Mesodermal cell (in vitro differentiated cells): ENCODE measurements at regions not wholly inside any gene's neighbourhood (a gene's known extent, or its start where the extent isn't known, plus 50 kb on each side); places are given as distances from the start of the nearest gene placed in this dataset.

Experiments
- H3K27ac ChIP-seq: 2 replicates; pipeline ENCODE4 v1.7.0; 2013; ENCODE audit warnings: mild to moderate bottlenecking, low read depth, low read length, moderate library complexity; ENCODE audit not compliant: severe bottlenecking
- H3K36me3 ChIP-seq: 2 replicates; pipeline ENCODE4 v1.7.1; 2013; ENCODE audit warnings: mild to moderate bottlenecking, low read length, moderate library complexity; ENCODE audit not compliant: control insufficient read depth, insufficient read depth
- H3K4me1 ChIP-seq: one replicate; pipeline ENCODE4 v1.7.1; 2013; ENCODE audit warnings: mild to moderate bottlenecking, low read length; ENCODE audit not compliant: insufficient read depth, control insufficient read depth, poor library complexity, severe bottlenecking
- H3K4me3 ChIP-seq: 2 replicates; pipeline ENCODE4 v1.7.0; 2013; ENCODE audit warnings: low read length, control low read depth, mild to moderate bottlenecking; ENCODE audit not compliant: insufficient read depth, poor library complexity, severe bottlenecking; ENCODE audit errors: extremely low read depth
- H3K9me3 ChIP-seq: 2 replicates; pipeline ENCODE4 v1.7.1; 2013; ENCODE audit warnings: mild to moderate bottlenecking, low read length, moderate library complexity; ENCODE audit not compliant: control insufficient read depth
- WGBS, 2 experiments: methylation state at CpG; one replicate each; pipeline ENCODE4 v1.1.5; 2013; ENCODE audit warnings: missing lambda C conversion rate in 2 of 2; ENCODE audit not compliant: insufficient coverage in 2 of 2; 5-methylcytosine and 5-hydroxymethylcytosine counted together

DNA sequence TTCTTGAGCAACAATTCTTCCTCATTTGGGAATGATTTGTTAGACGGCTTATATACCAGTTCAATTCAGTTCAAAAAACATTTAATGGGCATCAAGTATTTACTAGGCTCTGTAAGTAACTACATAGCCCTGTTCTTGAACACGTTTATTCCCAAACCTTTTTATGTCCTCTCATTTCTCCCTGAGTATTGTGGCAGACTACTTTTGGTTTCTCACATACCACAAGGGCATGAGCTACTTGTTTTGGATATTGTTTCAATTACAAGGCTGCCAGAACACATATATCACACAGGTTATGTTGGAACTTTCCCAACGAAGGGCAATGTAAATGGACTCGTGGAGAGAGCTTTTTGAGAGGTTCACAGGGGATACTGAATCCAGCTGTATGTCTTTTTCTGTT lies 363.8 kb upstream of the NAALADL2 start:
- whole genome bisulfite sequencing, 2 experiments: 80% methylated on average over 2 of the region's 4 CpGs; no CpG with 5 or more reads in 1 of the 2 experiments
- H3K36me3 ChIP-seq: no peaks in the 10 kb centered on the region
- H3K27ac ChIP-seq: no peak overlapping the region
- no peak overlapping the region for H3K4me3 ChIP-seq
- no peaks in the 10 kb centered on the region for H3K9me3 ChIP-seq
- no peaks in the 10 kb centered on the region for H3K4me1 ChIP-seq

DNA sequence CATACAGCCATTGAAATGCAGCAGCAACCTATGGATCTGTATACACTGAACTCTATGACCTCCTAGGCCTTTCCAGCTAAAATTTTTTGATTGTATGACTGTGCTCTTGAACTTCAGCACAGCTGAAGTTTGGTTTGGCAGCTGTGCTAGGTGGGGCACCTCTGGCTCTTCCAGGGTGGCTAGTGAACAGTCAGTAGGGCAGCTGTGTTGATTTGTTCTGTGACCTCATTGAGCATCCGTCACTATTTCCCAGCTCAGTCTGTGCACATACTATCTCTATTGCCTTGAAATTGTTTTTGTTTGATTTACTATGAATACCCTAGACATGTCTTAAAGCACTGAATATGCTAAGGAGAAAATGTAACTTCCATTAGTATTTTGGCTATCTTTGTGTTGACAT lies 363.2 kb upstream of the NAALADL2 start:
- WGBS, 2 experiments: no CpG with 5 or more reads among the region's 1 CpG
- Histone ChIP-seq H3K9me3 (no peaks in the 10 kb centered on the region), H3K4me3 (no peak overlapping the region), H3K27ac (no peak overlapping the region), H3K4me1 (no peaks in the 10 kb centered on the region), H3K36me3 (no peaks in the 10 kb centered on the region)

DNA sequence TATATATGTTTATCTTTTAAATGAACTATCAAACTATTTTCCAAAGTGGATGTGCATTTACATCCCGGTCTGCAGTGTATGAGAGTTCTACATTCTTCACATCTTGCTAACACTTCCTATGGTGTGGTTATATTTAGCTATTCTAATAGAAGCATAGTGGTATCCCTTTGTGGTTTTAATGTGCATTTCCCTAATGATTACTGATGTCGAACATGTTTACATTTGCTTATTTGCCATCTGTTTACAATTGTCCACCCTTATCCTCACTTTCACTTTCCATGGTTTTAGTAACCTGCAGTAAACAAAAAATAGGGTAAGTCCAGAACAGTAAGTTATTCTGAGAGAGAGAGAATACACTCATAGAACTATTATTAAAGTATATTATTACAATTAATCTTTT lies 360.5 kb upstream of the NAALADL2 start:
- no peak overlapping the region for H3K4me3 ChIP-seq
- no peaks in the 10 kb centered on the region for H3K4me1 ChIP-seq
- no CpG with 5 or more reads among the region's 2 CpGs for whole genome bisulfite sequencing, 2 experiments
- H3K9me3 ChIP-seq: no peaks in the 10 kb centered on the region
- no peak overlapping the region for H3K27ac ChIP-seq
- no peaks in the 10 kb centered on the region for H3K36me3 ChIP-seq

DNA sequence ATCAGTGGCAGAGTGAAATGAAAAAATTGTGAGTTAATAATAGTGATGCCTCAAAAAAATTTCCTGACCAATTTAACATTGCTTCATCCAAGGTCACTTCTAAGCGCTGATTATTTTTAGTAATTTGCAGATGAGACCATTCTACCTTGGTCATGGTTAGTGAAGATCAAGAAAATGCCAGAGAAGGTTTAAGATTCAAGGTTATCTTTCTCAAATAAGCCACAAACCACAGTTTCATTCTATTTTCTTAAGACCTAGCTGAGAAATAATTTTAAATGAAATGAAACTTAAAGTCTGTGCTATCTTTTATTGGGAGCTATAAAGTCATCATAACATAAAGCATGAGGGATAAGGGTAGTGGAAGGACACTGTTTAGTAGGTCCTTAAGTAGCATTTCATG lies 353.9 kb upstream of the NAALADL2 start:
- WGBS, 2 experiments: no CpG with 5 or more reads among the region's 1 CpG
- H3K36me3 ChIP-seq: no peaks in the 10 kb centered on the region

DNA sequence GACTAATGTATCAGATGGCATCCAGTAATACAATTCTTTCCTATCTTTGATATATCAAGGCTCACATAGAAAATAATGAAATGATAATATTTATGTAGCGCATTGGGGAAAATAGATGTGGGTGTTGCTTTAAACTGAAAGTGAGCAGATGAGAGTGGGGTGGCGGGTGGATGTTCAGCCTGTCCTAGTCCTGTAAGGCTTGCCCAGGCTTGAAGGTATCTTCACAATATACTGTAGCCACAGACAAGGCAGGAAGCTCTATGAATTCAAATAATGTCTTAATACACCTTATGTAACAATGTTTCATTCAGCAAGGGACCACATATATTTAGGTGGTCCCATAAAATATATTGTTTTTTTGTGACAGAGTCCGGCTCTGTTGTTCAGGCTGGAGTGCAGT lies 334.9 kb upstream of the NAALADL2 start:
- WGBS, 2 experiments: 84% methylated on average over 2 of the region's 3 CpGs; no CpG with 5 or more reads in 1 of the 2 experiments
- H3K4me3 ChIP-seq: no peak overlapping the region
- H3K27ac ChIP-seq: no peak overlapping the region
- no peaks in the 10 kb centered on the region for H3K4me1 ChIP-seq
- no peaks in the 10 kb centered on the region for H3K9me3 ChIP-seq
- H3K36me3 ChIP-seq: no peaks in the 10 kb centered on the region

More for the DNA sequence above, 353.9 kb upstream of the NAALADL2 start:
- Histone ChIP-seq H3K9me3 (no peaks in the 10 kb centered on the region), H3K27ac (no peak overlapping the region), H3K4me3 (no peak overlapping the region), H3K4me1 (no peaks in the 10 kb centered on the region)

DNA sequence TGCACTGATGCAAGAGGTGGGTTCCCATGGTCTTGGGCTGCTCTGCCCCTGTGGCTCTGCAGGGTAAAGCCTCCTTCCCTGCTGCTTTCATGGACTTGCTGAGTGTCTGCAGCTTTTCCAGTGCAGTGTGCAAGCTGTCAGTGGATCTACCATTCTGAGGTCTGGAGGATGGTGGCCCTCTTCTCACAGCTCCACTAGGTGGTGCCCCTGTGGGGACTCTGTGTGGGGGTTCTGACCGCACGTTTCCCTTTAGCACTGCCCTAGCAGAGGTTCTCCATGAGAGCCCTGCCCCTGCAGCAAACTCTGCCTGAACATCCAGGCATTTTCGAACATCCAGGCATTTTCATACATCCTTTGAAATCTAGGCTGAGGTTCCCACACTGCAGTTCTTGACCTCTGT lies 329.8 kb upstream of the NAALADL2 start:
- WGBS, 2 experiments: 88 to 94% methylated on average over 3 of the region's 3 CpGs
- Histone ChIP-seq H3K36me3 (no peaks in the 10 kb centered on the region), H3K27ac (no peak overlapping the region), H3K9me3 (no peaks in the 10 kb centered on the region), H3K4me1 (no peaks in the 10 kb centered on the region), H3K4me3 (no peak overlapping the region)

DNA sequence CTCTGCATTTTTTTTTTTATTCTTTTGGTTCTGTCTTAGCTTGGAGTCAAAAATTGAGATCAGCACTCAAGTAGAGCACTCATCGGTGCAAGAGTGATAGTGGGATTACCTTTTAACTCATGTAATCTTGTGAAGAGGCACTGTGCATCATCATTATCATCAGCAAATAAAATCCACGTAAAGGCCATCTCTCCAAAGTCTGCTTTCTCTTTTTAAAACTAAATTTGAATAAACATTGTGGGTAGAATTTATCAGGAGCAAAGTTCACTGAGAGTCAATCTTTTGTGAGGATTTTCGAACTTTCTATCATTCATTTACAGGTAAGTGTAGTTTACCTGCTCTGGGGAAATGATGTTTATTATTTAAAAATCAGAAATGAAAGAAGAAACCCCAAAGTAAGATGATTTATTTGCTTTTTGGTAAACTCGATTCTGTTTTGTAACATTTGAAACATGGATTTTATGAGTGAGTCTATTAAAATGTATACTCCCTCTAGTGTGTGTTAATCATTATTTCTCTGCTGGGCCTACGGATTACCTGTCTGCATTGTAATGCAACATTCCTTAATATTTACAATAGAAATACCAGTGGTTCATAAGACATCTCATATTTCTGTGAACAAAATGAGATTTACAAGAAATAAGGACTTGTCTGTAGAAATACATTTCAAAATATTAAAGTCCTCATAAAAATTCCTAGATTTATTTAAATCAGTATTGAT lies 327.7 kb upstream of the NAALADL2 start:
- WGBS, 2 experiments: 100% methylated on average over 1 of the region's 5 CpGs; no CpG with 5 or more reads in 1 of the 2 experiments
- no peak overlapping the region for H3K4me3 ChIP-seq
- H3K9me3 ChIP-seq: no peaks in the 10 kb centered on the region
- no peaks in the 10 kb centered on the region for H3K4me1 ChIP-seq
- no peaks in the 10 kb centered on the region for H3K36me3 ChIP-seq
- H3K27ac ChIP-seq: no peak overlapping the region

DNA sequence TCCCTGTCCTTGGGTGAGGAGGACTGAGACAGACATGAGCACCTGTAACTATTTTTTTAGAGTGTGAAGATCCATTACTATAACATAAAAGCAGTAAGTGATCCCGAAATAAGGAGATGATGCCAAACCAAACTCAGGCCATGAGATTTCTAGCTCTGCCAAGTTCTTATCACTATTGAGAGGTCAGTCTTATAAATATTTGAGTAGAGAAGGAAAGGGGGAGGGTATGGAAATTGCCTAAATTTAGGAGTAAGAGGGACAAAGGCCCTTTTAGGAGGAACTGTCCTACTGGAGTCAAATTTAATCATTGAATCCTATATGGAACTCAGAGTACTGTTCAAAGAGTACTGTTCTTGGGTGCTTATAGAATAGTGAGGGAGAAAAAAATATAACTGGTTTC lies 326.9 kb upstream of the NAALADL2 start:
- no CpG with 5 or more reads among the region's 1 CpG for WGBS, 2 experiments

DNA sequence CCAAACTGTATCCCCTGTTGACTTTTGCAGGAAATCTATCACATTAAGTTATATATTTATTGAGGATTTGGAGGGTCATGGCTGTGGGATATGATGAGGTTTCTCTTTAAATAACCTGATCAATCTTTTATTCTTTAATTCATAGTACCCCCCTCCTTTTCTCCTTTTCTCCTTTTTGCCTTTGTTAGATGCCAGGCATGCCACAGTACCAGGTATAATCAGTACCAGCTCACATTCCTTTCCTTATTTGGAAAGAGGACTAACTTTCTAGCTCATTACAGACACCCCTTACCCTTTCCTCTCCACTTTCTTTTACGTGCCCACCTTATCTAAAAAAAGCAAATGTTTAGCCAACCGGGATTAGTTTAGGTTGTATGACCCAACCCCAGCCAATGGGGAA lies 326.4 kb upstream of the NAALADL2 start:
- no peaks in the 10 kb centered on the region for H3K36me3 ChIP-seq
- no peak overlapping the region for H3K4me3 ChIP-seq
- no CpG with 5 or more reads among the region's 2 CpGs for WGBS, 2 experiments
- H3K9me3 ChIP-seq: no peaks in the 10 kb centered on the region
- H3K4me1 ChIP-seq: no peaks in the 10 kb centered on the region
- no peak overlapping the region for H3K27ac ChIP-seq

More for the DNA sequence above, 326.9 kb upstream of the NAALADL2 start:
- Histone ChIP-seq H3K4me3 (no peak overlapping the region), H3K4me1 (no peaks in the 10 kb centered on the region), H3K9me3 (no peaks in the 10 kb centered on the region), H3K27ac (no peak overlapping the region), H3K36me3 (no peaks in the 10 kb centered on the region)

DNA sequence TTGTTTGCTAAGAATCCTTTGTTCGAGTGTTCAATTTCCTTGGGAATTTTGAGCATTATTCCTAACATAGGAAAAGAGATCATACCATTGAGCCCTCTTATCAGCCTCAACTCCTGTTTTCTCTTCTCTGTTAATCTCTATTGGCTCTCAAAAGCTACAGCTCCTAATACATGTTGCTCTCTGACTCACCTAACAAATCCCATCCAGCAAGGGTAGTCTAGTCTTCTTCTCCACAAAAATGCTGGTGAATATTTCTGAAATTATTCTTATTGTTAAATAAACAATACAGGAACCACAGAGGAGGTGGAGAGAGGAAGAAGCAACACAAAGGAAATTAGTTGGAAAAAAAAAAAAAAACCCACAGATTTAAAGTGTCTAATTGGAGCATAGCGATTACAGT lies 325.8 kb upstream of the NAALADL2 start:
- Histone ChIP-seq H3K9me3 (no peaks in the 10 kb centered on the region), H3K4me1 (no peaks in the 10 kb centered on the region), H3K4me3 (no peak overlapping the region), H3K27ac (no peak overlapping the region), H3K36me3 (no peaks in the 10 kb centered on the region)
- WGBS, 2 experiments: 88% methylated on average over 1 of the region's 2 CpGs; no CpG with 5 or more reads in 1 of the 2 experiments

DNA sequence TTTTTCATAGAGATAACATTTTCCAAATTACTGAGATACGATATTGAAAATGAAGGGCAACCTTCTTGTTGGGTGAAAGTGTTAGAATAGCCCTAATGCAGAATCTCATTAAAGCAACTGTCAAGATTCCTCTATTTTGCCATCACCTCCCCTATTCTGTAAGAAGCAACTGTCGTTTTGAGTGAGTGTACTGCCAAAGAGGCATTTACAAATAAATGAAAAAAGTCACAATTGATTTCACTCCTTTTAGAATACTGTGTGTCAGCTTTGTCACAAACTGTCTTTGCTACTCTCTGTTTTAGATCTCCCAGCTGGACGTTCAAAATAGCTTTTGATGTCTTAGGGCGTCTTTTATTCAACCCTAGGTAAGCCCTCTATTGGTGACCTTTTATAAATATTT lies 322.8 kb upstream of the NAALADL2 start:
- no peaks in the 10 kb centered on the region for H3K4me1 ChIP-seq
- no peak overlapping the region for H3K4me3 ChIP-seq
- H3K36me3 ChIP-seq: no peaks in the 10 kb centered on the region
- no peak overlapping the region for H3K27ac ChIP-seq
- 33 to 70% methylated on average over 1 to 2 of the region's 4 CpGs for whole genome bisulfite sequencing, 2 experiments
- H3K9me3 ChIP-seq: no peaks in the 10 kb centered on the region
